ENCODE measurements at regions not wholly inside any gene's neighbourhood (a gene's known extent, or its start where the extent isn't known, plus 50 kb on each side); places are given as distances from the start of the nearest gene placed in this dataset.

- Histone ChIP-seq H2BK12ac (ENCODE audit: insufficient read length, low read depth, low read length) (no peak overlapping the region), H3K9me3 (ENCODE audit: control insufficient read depth, low read depth, low read length) (no peaks in the 10 kb centered on the region), H3K9ac (ENCODE audit: extremely low read depth, insufficient read length, low read length) (no peak overlapping the region), H2AFZ (ENCODE audit: low read length) (no peak overlapping the region), H3K14ac (ENCODE audit: insufficient read depth, low read length) (no peak overlapping the region), H3K79me1 (ENCODE audit: insufficient read depth, low read depth, low read length, poor library complexity, severe bottlenecking) (no peaks in the 10 kb centered on the region), H3K4me1 (ENCODE audit: insufficient read depth, low read length) (peaks cover 5% of the 10 kb centered on the region; the same call in 1 of the 2 replicates), H3K23ac (ENCODE audit: insufficient read length, low read depth, low read length) (no peak overlapping the region), H3K4me2 (ENCODE audit: insufficient read depth, insufficient read length, low read length) (no peak overlapping the region), H3K27ac (ENCODE audit: insufficient read length, low read depth, low read length) (no peak overlapping the region), H4K91ac (ENCODE audit: insufficient read length, low read depth, low read length) (no peak overlapping the region), H2BK5ac (ENCODE audit: insufficient read length, low read length) (no peak overlapping the region), H4K8ac (replicated peaks; ENCODE audit: insufficient read length, low read depth, low read length) (no peak overlapping the region), H3K79me2 (ENCODE audit: insufficient read depth, low read length) (no peaks in the 10 kb centered on the region), H3T11ph (ENCODE audit: low read length) (no peak overlapping the region), H2BK20ac (ENCODE audit: low read depth, low read length, poor library complexity, severe bottlenecking) (no peak overlapping the region), H2BK15ac (ENCODE audit: low read depth, low read length) (no peak overlapping the region), H2AK5ac (ENCODE audit: insufficient read length, low read length) (no peak overlapping the region), H3K56ac (ENCODE audit: insufficient read length, low read depth, low read length) (no peak overlapping the region), H2BK120ac (ENCODE audit: low read depth, low read length, poor library complexity, severe bottlenecking) (no peak overlapping the region), H3K4ac (ENCODE audit: low read depth, low read length) (no peak overlapping the region), H3K18ac (ENCODE audit: insufficient read length, low read depth, low read length) (no peak overlapping the region), H3K27me3 (ENCODE audit: insufficient read depth, low read length) (no peaks in the 10 kb centered on the region), H4K20me1 (ENCODE audit: control insufficient read depth, insufficient read depth, insufficient read length) (no peaks in the 10 kb centered on the region), H4K5ac (ENCODE audit: insufficient read length, low read depth, low read length) (no peak overlapping the region), H3K23me2 (ENCODE audit: insufficient read length, low read depth, low read length, poor library complexity, severe bottlenecking) (no peaks in the 10 kb centered on the region)
- Mint-ChIP-seq H3K27me3 (ENCODE audit: low read depth) (no peaks in the 10 kb centered on the region), H3K4me3 (no peak overlapping the region), H3K36me3 (ENCODE audit: insufficient read depth in 1 of 3, low read depth in 3 of 3) (peaks cover 0 to 10% (median 0%) of the 10 kb centered on the region in 3 experiments; a peak in 2 of 7 replicates), H3K4me1 (peaks cover 24 to 27% of the 10 kb centered on the region in 2 experiments), H3K27ac (no peak overlapping the region), H3K9me3 (no peaks in the 10 kb centered on the region; a peak in 1 of 5 replicates)
- TF ChIP-seq, protein P1, sequence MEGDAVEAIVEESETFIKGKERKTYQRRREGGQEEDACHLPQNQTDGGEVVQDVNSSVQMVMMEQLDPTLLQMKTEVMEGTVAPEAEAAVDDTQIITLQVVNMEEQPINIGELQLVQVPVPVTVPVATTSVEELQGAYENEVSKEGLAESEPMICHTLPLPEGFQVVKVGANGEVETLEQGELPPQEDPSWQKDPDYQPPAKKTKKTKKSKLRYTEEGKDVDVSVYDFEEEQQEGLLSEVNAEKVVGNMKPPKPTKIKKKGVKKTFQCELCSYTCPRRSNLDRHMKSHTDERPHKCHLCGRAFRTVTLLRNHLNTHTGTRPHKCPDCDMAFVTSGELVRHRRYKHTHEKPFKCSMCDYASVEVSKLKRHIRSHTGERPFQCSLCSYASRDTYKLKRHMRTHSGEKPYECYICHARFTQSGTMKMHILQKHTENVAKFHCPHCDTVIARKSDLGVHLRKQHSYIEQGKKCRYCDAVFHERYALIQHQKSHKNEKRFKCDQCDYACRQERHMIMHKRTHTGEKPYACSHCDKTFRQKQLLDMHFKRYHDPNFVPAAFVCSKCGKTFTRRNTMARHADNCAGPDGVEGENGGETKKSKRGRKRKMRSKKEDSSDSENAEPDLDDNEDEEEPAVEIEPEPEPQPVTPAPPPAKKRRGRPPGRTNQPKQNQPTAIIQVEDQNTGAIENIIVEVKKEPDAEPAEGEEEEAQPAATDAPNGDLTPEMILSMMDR (conservative IDR thresholded peaks at IDR 0.05): peak; percentile 57
- WGBS (ENCODE audit: extremely low coverage, insufficient read length, low lambda C conversion rate): no CpG with 5 or more reads among the region's 3 CpGs
- DNase-seq: no peak
Measured at GRCh38 chr9:82549174-82549821, 513.6 kb downstream of the RASEF start.
